HEK293T (cell line): ENCODE measurements at regions not wholly inside any gene's neighbourhood (a gene's known extent, or its start where the extent isn't known, plus 50 kb on each side); places are given as distances from the start of the nearest gene placed in this dataset.

Source experiments
- ELF4 ChIP-seq: fragments of 450-650 bp; IDR thresholded peaks from 2 replicates; pipeline ENCODE4 v1.6.1; 2017; ENCODE audit warnings: antibody characterized with exemption
- HDGF ChIP-seq: fragments of 450-650 bp; IDR thresholded peaks from 2 replicates; pipeline ENCODE4 v1.6.1; 2017; ENCODE audit warnings: antibody characterized with exemption, borderline replicate concordance
- NFRKB ChIP-seq: fragments of 450-650 bp; IDR thresholded peaks from 2 replicates; pipeline ENCODE4 v1.6.1; 2016; ENCODE audit warnings: mild to moderate bottlenecking, moderate library complexity
- PKNOX1 ChIP-seq: fragments of 450-650 bp; IDR thresholded peaks from 2 replicates; pipeline ENCODE4 v1.6.1; 2016
- SUZ12 ChIP-seq: fragments of 450-650 bp; IDR thresholded peaks from 2 replicates; pipeline ENCODE4 v1.6.1; 2016; ENCODE audit warnings: mild to moderate bottlenecking
- ZNF384 ChIP-seq: fragments of 450-650 bp; IDR thresholded peaks from 2 replicates; pipeline ENCODE4 v1.6.1; 2016

- TF ChIP-seq NFRKB: no peak
- no peak for TF ChIP-seq HDGF
- TF ChIP-seq ZNF384: no peak
- TF ChIP-seq SUZ12: no peak
- no peak for TF ChIP-seq ELF4
- TF ChIP-seq PKNOX1: no peak
Observed at GRCh38 chr10:33878238-33878786, 543.8 kb upstream of the NRP1 start.
